Stimulated activated CD8-positive, alpha-beta memory T cell treated with anti-CD3 and anti-CD28 coated beads, Interleukin-2, amount 100 ng/mL, for 48 hours (primary cell): ENCODE measurements at regions not wholly inside any gene's neighbourhood (a gene's known extent, or its start where the extent isn't known, plus 50 kb on each side); places are given as distances from the start of the nearest gene placed in this dataset.

Experiments
- DNase-seq, 2 donors: peaks; one replicate each; pipeline ENCODE4 v3.0.0-alpha.2; 2020; ENCODE audit warnings: low read depth in 2 of 2

DNA sequence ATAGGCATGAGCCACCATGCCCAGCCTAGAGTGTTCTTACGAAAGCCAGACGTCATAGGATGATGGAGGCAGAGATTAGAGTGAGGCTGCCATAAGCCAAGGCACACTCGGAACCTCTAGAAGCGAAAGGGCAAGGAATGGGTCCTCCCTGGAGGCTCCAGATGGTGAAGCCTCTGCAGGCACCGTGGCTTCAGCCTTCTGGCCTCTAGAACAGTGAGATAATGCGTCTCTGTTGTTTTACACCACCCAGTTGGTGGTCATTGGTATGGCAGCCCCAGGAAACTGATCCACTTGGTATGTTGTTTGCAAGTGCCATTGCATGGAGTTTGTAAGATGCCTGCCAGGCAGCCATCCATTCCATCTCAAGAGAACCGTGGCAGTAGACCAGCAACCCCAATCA lies 791.0 kb downstream of the TBC1D22A start:
- no peak for DNase-seq

DNA sequence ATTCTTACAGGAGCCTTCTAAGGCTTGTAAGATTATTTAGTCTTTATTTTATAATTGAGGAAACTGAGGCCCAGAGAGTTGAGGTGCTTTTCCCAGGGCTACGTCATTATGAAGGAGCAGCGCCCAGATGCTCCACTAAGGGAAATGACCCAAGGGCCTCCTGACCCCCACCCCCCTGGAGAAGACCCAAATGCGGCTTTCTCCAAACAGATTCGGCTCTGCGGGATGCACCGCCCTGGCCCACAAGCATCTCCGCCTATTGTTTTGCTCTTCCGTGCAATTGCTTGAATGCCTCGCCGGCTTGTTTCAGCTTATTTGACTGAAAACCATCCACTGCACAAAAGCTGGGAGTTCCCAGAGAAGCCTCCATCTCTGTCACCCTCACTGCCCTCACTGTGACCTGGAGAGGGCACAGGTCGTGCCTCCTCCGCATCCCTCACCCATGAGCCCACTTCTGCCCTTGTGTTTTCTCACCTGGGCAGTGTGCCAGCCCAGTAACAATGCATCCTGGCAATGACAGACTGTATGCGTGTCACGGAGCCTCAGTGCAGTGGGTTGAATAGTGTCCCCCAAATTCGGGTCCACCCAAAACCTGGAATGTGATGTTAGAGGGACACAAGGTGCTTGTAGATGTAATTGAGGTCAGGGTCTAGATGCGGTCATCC lies 790.2 kb downstream of the TBC1D22A start:
- no peak for DNase-seq

DNA sequence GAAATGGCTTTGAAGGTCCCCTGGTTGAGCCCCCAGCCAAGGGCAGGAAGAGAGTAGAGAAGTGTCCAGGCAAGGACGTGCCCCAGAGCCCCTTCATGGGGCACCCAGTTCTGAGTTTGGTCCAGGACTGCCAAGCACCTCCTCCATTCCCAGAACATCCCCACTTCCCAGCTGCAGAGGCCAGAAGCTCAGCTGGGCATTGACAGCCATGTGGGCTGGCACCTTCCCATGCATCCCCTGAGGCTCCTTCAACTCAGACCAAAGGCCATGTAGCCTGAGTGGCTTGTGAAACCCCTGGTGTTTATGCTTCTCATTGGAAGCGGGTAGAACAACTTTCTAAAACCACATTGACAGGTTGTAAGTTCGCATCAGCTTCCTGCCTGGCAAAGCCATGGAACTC lies 789.6 kb downstream of the TBC1D22A start:
- DNase-seq = no peak

DNA sequence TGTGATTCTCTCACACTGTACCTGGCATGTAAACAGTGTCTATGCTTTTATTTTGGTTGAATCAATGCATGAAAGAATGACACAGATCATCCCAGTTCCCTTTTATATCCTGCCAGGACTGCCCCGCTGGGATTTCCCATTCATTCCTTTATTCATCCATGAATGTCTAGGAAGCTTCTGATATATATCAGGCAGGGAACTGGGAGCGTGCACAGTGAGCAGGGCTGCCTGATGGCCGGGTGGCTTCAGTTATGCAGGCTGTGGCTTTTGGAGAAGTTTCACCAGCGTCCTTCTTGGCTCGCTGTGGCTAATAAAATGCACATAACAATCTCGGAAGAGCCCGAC lies 789.0 kb downstream of the TBC1D22A start:
- DNase-seq = no peak

DNA sequence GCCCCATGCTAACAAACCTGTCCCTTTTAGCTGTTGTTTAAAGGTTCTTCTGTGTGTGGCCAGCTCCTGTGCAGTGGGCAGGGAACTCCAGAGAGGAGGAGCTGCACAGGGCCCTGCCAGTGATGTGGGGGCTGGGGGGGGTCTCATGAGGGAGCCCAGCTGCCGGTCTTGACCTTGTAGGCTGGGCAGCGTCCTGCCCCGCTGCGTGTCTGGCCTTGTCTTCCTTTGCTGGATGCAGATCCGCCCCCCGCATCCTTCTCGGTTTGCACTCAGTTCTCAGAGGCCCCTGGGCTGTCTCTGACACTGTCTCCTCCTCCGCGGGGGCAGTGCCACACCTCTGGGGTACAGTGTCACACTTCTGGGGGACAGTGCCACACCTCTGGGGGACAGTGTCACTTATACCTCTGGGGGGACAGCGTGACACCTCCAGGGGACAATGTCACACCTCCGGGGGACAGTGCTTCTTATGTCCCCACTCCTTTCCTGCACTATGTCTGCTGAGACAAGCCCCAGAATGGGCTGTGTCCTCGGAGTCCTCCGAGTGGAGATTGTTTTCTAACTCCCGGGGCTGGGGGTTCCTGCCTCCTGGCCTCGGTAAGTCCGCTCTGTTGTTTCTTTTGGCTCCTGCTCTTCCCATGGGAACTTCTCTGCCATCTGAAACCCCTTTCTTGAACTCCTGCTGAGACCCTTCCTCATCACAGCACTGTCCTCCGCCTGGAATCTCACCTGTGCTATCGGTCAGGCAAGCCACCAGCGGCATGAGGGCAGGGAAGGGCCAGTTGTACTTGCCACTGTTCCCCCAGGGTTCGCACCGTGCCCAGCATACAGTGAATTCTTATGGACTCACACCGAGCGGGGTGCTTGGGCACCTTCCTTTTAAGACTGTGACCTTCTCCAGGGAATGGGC lies 788.3 kb downstream of the TBC1D22A start:
- no peak for DNase-seq

DNA sequence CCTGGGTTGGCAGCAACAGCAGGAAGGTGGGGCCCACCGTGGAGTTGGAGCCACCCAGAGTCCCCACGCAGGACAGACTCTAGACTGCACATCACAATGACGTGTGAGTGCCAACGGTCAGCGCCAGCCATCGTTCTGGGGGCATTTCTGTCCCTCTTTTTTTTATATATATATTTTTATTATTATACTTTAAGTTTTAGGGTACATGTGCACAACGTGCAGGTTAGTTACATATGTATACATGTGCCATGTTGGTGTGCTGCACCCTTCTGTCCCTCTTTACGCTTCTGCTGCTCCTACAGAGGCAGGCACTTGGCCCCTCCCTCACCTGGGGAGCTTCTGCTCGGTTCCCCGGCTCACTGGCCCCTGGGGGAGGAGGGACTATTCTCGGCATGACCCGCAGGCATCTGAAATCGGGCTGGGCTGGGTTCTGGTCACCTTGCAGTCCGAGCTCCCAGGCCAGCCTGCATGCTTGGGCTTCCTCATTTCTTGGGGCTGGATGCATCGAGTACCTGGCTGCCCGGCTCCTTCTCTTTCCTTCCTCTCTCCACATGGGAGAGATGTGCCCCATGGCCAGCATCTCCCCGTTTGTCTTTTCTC lies 787.4 kb downstream of the TBC1D22A start:
- no peak for DNase-seq

DNA sequence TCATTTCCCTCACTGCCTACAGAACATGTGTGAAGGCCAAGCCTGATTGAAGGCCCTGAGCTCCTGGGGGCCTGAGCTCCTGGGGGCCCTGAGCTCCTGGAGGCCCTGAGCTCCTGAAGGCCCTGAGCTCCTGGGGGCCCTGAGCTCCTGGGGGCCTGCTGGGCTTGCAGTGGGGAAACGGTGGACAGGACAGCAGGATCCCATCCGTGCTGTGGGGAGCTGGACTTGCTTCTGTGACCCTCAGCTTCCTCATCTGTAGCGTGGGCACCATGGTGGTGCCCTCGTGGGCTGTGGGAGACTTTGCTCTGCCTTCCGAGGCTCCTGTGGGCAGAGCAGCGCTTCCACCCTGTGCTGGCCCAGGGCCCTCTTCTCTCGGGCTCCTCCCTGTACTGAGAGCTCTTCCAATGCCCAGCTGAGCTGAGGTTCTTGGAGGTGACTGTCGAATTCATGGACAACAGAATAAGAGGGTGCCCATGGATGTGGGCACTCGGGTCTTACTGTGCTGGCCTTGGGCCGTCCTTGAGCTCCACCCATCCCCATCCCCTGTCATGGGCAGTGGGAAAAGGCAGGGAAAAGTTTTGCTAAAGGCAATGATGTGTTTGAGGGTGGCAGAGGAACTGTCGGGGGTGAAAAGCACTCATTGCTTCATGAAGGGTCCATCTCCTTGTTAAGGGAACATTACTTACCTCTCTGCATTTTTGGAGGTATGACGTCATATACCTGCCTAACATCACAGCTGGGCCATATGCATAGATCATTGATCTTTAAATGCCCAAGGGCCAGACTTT lies 786.7 kb downstream of the TBC1D22A start:
- DNase-seq = no peak

DNA sequence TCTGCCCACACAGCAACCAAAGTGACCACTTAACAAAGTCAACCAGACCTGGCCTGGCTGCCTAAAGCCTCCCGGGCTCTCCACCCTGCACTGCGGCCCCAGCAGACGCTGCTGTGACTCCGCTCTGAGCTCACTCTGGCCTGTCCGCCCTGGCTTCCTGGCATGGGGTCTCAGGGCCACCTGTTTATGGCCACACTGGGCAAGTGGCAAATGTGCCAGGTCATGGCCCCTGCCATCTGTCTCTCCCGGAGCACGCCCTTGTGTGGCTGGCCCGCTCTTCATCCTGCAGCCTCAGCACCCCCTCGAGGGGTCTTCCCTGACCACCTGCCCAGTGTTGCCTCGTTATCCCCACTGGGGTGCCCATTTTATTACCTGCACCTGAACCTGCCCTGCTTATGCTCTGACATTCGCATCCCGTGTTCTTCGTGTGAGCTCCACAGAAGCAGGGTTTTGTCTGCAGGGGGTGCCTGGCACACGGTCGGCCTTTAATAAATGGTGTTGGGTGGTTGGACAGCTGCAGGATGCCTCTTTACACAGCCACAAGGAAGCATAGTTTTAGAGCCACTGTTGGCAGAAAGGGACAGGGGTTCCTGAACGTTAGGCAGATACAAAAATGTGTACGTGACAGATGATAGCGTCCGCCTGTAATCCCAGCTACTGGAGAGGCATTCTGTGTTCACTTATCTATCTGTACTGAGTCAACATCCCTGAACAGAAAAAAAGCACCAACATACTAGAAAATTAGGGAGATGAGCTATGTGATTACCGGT lies 785.6 kb downstream of the TBC1D22A start:
- DNase-seq = no peak

DNA sequence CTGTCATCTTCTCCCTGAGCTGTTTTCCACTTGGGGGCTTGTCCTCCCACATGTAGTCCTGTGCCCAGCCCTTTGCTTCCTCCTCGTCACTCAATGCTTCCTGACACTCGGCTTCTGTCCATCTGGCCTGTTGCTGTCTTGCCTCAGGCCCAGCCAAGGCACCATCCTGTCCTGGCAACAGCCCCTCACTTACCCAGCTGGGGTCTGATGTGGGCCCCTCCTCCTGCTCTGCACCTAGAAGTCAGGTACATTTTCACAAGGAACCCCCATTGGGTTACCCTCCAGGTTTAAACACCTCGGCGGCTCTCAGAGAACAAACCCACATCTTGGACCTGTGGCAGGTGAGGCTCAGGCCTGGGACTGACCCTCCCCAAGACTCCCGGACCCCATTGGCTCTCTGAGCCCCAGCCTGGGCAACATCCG lies 784.8 kb downstream of the TBC1D22A start:
- DNase-seq = no peak

DNA sequence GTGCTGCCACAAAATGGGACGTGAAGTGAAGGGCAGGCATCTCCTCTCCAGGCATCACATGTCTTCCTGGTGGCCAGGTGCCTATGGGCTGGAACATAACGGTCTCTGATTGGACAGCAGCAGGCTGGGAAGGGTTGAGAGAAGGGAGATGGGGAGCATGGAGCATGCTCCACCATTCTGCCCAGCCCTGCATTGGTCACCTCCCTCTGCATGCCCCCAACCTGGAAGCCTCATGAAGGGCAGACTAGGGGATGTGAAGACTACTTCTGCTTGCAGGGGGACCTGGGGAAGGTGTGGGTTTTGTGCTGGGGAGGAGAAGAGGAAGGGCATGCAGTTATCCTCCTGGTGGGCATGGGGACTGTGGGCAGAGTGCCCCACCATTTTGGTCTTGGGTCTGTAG lies 782.2 kb downstream of the TBC1D22A start:
- DNase-seq = no peak

DNA sequence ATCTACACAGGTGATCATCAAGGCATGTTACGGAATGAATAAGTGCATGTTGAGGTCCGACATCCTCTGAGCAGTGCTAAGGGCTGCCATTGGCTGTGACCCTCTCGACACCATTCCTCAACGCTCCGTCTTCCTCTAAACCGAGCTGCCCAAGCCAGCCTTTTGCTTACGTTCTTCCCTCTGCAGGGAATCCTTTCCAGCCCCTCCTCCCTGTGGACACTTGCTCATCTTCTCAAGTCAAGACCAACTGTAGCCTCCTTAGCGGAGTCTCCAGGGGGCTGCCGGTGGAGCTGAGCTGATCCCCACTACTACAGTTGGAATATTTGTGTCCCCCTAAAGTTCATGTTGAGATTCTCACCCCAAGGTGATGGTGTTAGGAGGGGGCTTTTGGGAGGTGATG lies 781.0 kb downstream of the TBC1D22A start:
- no peak for DNase-seq

DNA sequence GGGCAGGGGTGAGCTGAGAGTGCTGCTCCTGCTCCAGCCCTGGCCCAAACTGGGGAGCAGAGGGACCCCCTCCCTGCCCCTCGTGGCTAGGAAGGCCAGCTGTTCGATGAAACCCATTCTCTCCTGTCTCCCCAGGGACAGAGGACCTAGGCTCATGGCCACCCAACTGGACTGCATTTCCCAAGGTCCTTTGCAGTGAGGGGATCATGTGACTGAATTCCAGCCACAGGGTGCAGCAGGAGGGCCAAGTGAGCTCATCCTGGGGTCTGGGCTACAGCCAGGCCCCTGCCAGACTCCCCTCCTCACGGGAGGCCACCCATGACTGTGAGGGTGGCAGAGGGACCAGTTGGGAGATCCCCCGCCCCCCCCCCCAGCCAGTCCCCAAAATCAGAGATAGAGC lies 777.6 kb downstream of the TBC1D22A start:
- DNase-seq = no peak

DNA sequence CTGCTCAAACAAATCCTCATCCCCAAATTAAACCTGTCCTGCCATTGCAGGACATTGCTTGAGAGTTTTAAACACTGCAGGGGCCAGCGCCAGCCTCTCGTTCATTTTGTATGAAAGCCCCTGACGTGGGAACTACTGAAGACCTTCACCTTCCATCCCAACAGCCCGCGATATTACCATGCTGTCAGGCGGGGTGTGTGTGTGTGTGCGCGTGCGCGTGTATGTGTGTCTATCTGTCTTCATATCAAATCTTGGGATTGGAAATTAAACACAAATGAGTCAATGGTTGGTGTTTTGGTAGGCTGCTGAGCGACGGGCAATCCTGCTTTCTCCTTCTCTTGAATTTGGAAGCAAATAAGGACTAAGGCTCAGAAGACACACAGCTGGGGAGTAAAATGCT lies 776.9 kb downstream of the TBC1D22A start:
- no peak for DNase-seq

DNA sequence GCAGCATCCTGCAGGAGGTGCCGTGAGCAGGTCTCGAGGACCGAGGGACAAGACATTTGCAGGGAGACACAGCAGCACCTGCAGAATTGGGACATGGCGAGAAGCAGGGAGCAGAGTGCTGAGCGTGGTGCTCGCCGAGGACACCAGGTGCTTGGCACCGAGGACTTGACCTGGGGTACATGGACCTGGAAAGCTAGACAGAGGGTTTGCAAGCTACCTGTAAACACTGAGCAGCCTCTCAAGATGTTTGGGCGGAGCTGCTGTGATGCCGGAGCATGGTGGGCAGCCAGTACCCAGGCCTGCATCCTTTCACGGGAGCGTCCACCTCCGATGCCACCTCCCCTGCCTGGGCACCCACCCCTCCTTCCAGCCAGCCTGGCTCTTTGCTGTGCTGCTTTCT lies 773.2 kb downstream of the TBC1D22A start:
- no peak for DNase-seq

DNA sequence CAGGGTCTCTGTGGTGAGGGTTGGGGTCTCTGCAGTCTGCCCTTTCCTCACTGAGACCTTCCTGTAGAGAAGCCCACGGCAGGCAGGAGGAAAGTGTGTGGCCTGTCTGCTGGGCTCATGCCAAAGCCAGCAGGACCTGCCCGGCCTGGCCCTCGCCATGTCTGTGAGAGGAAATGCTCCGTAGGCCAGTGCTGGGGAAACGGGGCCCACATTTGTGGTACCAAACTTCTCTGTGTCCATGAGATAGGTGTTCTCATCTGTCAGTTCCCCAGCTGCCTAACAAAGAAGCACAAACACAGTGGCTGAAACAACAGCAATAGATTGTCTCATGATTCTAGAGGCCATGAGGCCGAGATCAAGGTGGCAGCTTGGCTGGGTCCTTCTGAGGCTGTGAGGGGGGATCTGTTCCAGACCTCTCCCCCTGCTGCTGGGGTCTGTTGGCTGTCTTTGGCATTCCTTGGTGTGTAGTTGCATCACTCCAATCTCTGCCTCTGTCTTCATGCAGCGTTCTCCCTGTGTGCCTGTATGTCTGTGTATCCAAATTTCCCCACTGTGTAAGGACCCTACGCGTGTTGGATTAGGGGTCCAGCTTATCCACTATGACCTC lies 772.5 kb downstream of the TBC1D22A start:
- DNase-seq = no peak

DNA sequence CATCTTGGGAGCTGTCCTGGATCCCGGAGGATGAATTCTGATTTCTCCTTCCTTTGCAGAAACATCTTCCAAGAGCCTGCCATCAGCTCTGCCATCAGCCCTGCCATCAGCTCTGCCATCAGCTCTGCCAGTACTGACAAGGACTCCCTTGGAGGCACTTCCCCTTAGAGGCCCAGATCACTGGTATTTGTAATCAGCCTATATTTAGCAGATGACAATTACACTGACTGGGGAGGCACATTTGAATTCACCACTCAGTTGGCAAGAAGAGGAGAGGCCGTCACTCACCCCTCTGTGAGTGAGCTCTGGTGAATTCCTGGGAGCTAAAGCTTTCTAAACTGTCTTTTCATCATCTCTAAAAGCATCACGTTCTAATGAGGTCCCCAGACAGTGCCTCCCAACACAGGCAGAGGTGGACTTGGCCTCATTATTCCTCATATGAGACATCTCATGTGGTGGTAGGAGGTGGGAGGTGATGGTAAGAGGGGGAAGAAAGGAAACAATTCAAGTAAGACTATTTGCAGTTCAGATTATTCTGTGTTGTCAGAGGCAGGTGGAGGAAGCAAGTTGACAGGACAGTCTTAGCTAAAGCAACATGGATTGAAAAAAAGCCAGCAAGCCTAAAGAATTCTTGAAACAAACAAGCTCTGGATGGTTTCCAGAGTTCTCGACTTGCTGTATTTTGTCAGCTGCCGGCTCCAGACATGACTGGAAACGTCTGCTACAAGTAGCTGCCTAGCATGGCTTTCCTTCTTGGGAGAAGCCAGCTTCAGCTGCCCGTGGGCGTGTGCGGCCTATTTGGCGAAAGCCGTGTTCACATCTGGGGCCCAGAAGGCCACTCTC lies 771.7 kb downstream of the TBC1D22A start:
- DNase-seq = no peak

DNA sequence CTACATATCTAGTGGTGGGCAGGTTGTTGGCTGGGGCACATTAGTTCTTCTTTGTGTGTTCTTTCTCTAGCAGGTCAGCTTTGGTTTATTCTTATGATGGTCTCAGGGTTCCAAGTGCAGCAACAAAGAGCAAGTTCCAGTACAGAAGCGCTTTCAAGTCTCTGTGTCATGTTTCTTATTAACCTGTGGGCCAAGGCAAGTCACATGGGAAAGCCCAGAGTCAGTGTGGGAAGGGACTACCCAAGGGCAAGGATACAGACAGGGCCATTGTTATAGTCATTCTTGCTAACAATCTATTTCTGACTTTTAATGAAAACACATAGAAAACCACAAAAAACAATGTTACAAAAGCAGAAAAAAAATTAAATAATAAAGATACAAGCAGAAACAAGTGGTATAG lies 754.6 kb downstream of the TBC1D22A start:
- no peak for DNase-seq

DNA sequence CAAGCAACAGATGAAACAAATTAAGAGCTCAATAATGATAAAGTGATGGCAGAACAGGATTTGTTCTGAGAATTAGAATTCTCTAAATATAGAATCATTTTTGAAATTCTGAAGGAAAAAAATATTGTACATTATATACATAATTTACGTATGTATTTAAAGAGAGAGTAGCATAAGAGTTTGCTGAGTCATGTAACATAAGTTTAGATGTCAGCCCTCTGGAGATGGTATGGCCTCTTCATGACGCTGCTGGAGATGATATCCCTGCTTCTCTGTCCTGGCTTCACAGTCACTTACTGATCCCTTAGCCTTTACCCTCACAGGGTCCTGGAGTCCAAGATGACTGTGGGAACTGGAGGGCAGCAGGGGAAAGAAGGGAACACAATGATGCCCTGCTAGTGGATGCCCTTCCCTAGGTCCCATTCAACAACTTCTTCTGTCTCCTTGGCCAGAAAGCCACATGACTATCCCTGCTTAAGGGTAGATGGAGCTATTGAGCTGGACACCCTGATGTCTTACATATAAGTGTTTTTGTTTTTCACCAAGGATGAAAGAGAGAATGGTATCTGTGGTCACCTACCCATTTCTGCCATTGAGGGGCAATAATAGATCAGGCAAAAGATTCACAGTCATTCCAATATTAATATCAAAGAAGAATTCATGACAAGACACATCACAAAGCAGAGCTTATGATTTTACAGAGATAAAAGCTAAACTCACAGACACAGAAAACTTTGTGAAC lies 753.1 kb downstream of the TBC1D22A start:
- no peak for DNase-seq

DNA sequence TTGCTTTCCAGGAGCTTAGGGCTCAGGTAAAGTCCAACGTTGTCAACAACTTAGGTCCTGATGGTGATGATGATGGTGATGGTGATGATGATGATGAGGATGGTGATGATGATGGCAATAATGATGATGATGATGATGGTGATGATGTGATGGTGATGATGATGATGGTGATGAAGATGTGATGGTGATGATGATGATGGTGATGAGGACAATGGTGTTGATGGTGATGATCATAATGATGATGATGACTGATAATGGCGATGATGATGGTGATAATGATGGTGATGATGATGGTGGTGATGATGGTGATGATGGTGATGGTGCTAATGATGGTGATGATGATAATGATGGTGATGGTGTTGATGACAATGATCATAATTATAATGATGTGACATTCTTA lies 750.2 kb downstream of the TBC1D22A start:
- DNase-seq = no peak
